ENCODE measurements at regions not wholly inside any gene's neighbourhood (a gene's known extent, or its start where the extent isn't known, plus 50 kb on each side); places are given as distances from the start of the nearest gene placed in this dataset.

- Mint-ChIP-seq H3K9me3 (no peaks in the 10 kb centered on the region), H3K4me3 (no peak overlapping the region), H3K27ac (no peak overlapping the region), H3K36me3 (no peaks in the 10 kb centered on the region), H3K4me1 (ENCODE audit: unreplicated experiment) (peaks cover 3% of the 10 kb centered on the region), H3K27me3 (no peaks in the 10 kb centered on the region)
- TF ChIP-seq CTCF (conservative IDR thresholded peaks at IDR 0.05): no peak
- DNase-seq (ENCODE audit: extremely low spot score, unreplicated experiment): no peak
These were observed 131.7 kb downstream of the SH2D1A start for GRCh38 chrX:124478046-124478445.

- no peak for TF ChIP-seq CTCF (conservative IDR thresholded peaks at IDR 0.05)
These were observed 142.2 kb downstream of the SH2D1A start for GRCh38 chrX:124488412-124489161.

GRCh38 chrX:124493984-124494383 is 147.6 kb downstream of the SH2D1A start:
- Mint-ChIP-seq H3K4me3 (no peak overlapping the region), H3K27ac (no peak overlapping the region), H3K9me3 (peaks cover 4% of the 10 kb centered on the region), H3K27me3 (no peaks in the 10 kb centered on the region), H3K36me3 (peaks cover 4% of the 10 kb centered on the region), H3K4me1 (ENCODE audit: unreplicated experiment) (no peaks in the 10 kb centered on the region)
- no peak for TF ChIP-seq CTCF (conservative IDR thresholded peaks at IDR 0.05)
- no peak for DNase-seq (ENCODE audit: extremely low spot score, unreplicated experiment)

More at GRCh38 chrX:124488412-124489161, 142.2 kb downstream of the SH2D1A start:
- Mint-ChIP-seq H3K27me3 (no peaks in the 10 kb centered on the region), H3K4me1 (ENCODE audit: unreplicated experiment) (no peaks in the 10 kb centered on the region), H3K9me3 (peaks cover 4% of the 10 kb centered on the region), H3K4me3 (no peak overlapping the region), H3K27ac (no peak overlapping the region), H3K36me3 (peaks cover 4% of the 10 kb centered on the region)
- DNase-seq (ENCODE audit: extremely low spot score, unreplicated experiment): no peak

GRCh38 chrX:124497386-124497785 is 151.0 kb downstream of the SH2D1A start:
- H3K36me3 Mint-ChIP-seq: no peaks in the 10 kb centered on the region
- H3K4me3 Mint-ChIP-seq: no peak overlapping the region
- no peak for DNase-seq (ENCODE audit: extremely low spot score, unreplicated experiment)
- H3K9me3 Mint-ChIP-seq: no peaks in the 10 kb centered on the region
- H3K27ac Mint-ChIP-seq: no peak overlapping the region
- peaks cover 21% of the 10 kb centered on the region for H3K4me1 Mint-ChIP-seq (ENCODE audit: unreplicated experiment)
- H3K27me3 Mint-ChIP-seq: no peaks in the 10 kb centered on the region
- no peak for TF ChIP-seq CTCF (conservative IDR thresholded peaks at IDR 0.05)

- H3K9me3 Mint-ChIP-seq: no peaks in the 10 kb centered on the region
- H3K36me3 Mint-ChIP-seq: no peaks in the 10 kb centered on the region
- DNase-seq (ENCODE audit: extremely low spot score, unreplicated experiment): no peak
- peak overlapping the region; percentile 58 for H3K4me3 Mint-ChIP-seq
- H3K27me3 Mint-ChIP-seq: no peaks in the 10 kb centered on the region
- no peak for TF ChIP-seq CTCF (conservative IDR thresholded peaks at IDR 0.05)
- H3K4me1 Mint-ChIP-seq (ENCODE audit: unreplicated experiment): peaks cover 35% of the 10 kb centered on the region
- H3K27ac Mint-ChIP-seq: peak overlapping the region; percentile 61
These were observed 155.2 kb downstream of the SH2D1A start for GRCh38 chrX:124501586-124501985.
